ENCODE measurements at regions not wholly inside any gene's neighbourhood (a gene's known extent, or its start where the extent isn't known, plus 50 kb on each side); places are given as distances from the start of the nearest gene placed in this dataset.
"Not testable (repeated sequence)": the region's sequence is repeated elsewhere in the genome, so short reads cannot be mapped to it uniquely, and the experiment has no call there.

GRCh38 chr6:106823058-106823457, 151.5 kb downstream of the CD24 start:
- DNase-seq (ENCODE audit: extremely low read depth, low read depth): no peak
- H3K4me3 ChIP-seq (replicated peaks; ENCODE audit: low read depth, low read length): no peak overlapping the region
- TF ChIP-seq, protein P1, sequence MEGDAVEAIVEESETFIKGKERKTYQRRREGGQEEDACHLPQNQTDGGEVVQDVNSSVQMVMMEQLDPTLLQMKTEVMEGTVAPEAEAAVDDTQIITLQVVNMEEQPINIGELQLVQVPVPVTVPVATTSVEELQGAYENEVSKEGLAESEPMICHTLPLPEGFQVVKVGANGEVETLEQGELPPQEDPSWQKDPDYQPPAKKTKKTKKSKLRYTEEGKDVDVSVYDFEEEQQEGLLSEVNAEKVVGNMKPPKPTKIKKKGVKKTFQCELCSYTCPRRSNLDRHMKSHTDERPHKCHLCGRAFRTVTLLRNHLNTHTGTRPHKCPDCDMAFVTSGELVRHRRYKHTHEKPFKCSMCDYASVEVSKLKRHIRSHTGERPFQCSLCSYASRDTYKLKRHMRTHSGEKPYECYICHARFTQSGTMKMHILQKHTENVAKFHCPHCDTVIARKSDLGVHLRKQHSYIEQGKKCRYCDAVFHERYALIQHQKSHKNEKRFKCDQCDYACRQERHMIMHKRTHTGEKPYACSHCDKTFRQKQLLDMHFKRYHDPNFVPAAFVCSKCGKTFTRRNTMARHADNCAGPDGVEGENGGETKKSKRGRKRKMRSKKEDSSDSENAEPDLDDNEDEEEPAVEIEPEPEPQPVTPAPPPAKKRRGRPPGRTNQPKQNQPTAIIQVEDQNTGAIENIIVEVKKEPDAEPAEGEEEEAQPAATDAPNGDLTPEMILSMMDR (IDR thresholded peaks at IDR 0.05; ENCODE audit: low read depth, low read length, missing control alignments): no peak

- no peak for DNase-seq (ENCODE audit: extremely low read depth, low read depth)
- H3K4me3 ChIP-seq (replicated peaks; ENCODE audit: low read depth, low read length): no peak overlapping the region
- TF ChIP-seq, protein P1 (IDR thresholded peaks at IDR 0.05; ENCODE audit: low read depth, low read length, missing control alignments): no peak
Measured at GRCh38 chr6:106820412-106820852, 154.1 kb downstream of the CD24 start.

DNA sequence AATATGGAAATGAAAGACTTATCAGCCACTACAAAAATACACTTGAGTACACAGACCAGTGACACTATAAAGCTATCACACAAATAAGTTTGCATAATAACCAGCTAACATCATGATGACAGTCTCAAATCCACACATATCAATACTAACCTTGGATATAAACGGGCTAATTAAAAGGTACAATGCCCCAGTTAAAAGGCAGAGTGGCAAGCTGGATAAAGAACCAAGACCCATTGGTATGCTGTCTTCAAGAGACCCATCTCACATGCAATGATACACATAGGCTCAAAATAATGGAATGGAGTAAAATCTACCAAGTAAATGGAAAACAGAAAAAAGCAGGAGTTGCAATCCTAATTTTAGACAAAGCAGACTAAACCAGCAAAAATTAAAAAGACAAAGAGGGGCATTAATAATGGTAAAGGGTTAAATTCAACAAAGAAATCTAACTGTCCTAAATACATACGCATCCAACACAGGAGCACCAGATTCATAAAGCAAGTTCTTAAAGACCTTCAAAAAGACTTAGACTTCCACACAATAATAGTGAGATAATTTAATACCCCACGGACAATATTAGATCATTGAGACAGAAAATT, 163.3 kb downstream of the CD24 start:
- TF ChIP-seq, protein P1 (IDR thresholded peaks at IDR 0.05; ENCODE audit: low read depth, low read length, missing control alignments): no peak
- H3K4me3 ChIP-seq (replicated peaks; ENCODE audit: low read depth, low read length): no peak overlapping the region
- DNase-seq (ENCODE audit: extremely low read depth, low read depth): no peak

DNA sequence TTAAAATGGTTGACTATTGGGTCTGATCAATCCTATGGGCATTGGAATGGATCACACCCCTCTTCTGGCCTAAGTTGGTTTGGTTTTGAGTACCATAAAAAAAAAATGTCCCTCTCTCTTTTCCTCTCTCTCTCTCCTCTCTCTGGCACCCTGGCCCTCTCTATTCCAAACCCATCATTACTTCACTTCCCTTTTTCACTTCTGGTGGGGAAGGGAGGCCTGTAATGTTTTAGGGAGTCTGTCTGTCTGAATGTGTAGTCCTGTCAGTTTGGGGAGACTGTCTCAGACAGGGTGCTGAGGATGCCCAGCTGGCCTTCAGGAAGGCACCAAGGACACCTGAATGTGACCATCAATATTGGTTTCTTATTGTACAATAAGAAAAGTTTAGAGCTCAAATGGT, 165.8 kb downstream of the CD24 start:
- no peak for DNase-seq (ENCODE audit: extremely low read depth, low read depth)
- H3K4me3 ChIP-seq (replicated peaks; ENCODE audit: low read depth, low read length): no peak overlapping the region
- TF ChIP-seq, protein P1 (IDR thresholded peaks at IDR 0.05; ENCODE audit: low read depth, low read length, missing control alignments): no peak

DNA sequence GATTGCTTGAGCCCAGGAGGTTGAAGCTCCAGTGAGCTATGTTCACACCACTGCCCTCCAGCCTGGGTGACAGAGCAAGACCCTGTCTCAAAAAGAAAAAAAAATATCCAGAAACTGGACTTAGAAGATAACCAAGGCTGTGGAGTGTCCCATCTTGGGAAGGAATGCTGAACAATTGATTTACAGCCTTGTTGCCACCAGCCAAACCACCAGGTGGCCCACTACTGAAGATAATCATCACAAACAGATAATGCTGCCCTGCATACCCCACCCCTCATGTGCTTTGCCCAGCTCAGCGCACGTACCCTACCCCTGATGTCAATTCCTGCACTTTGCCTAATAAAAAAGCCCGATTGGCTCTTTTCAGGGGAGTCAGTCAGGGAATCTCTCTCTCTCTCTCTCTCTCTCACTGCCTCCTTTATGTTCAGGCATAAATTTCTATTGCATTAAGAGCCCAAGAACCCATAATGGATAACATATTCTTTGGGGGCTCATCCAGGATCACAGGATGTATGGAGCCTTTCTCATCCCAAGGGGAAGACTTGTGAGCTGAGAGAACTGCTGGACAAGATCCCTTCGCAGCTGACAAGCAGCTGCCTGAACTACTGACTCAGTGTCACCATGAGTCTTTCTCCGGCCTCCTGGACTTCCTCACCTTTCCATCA, 166.4 kb downstream of the CD24 start:
- no peak overlapping the region for H3K4me3 ChIP-seq (replicated peaks; ENCODE audit: low read depth, low read length)
- TF ChIP-seq, protein P1 (IDR thresholded peaks at IDR 0.05; ENCODE audit: low read depth, low read length, missing control alignments): no peak
- DNase-seq (ENCODE audit: extremely low read depth, low read depth): no peak

- not testable (repeated sequence) for H3K4me3 ChIP-seq (replicated peaks; ENCODE audit: low read depth, low read length); DNase-seq (ENCODE audit: extremely low read depth, low read depth)
Measured at GRCh38 chr6:106806253-106806652, 168.3 kb downstream of the CD24 start.

DNA sequence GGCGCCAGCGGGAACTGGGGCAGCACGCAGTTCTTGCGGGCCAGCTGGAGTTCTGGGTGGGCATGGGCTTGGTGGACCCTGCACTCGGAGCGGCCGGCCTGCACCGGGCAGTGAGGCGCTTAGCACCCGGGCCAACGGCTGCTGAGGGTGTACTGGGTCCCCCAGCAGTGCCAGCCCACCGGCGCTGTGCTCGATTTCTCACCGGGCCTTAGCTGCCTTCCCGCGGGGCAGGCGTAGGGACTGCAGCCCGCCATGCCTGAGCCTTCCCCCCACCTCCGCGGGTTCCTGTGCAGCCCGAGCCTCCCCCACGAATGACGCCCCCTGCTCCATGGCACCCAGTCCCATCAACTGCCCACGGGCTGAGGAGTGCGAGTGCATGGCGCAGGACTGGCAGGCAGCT, 168.8 kb downstream of the CD24 start:
- no peak overlapping the region for H3K4me3 ChIP-seq (replicated peaks; ENCODE audit: low read depth, low read length)
- TF ChIP-seq, protein P1 (IDR thresholded peaks at IDR 0.05; ENCODE audit: low read depth, low read length, missing control alignments): no peak
- no peak for DNase-seq (ENCODE audit: extremely low read depth, low read depth)

Data from HFF-Myc (cell line).